ENCODE measurements at regions not wholly inside any gene's neighbourhood (a gene's known extent, or its start where the extent isn't known, plus 50 kb on each side); places are given as distances from the start of the nearest gene placed in this dataset.

DNA sequence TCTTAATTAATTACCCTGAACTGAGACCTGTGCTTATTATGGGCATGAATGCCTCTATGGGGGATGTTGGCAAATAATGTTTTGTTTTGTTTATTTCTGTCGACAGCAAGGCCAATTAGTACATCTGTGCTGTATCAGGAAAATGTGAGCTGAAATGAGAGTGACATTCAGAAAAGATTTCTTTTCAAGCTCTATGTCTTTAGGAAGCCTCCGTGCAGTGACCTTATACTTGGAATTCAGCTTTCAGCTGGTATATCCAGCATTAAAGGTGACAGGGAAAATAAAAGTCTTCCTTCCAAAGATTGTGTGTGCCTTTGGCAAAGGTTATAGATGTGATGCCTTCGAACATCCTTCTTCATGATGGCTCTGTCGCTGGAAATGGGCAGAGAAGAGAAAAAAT, 1061.1 kb downstream of the SORCS3 start:
- Histone ChIP-seq H3K27me3 (ENCODE audit: control insufficient read depth, insufficient read depth, low read length) (no peaks in the 10 kb centered on the region), H3K36me3 (ENCODE audit: control insufficient read depth, insufficient read depth, low read length) (no peaks in the 10 kb centered on the region), H3K4me3 (ENCODE audit: low read depth, low read length) (no peak overlapping the region)
- DNase-seq (ENCODE audit: low read depth), result no peak
- TF ChIP-seq, protein P1, sequence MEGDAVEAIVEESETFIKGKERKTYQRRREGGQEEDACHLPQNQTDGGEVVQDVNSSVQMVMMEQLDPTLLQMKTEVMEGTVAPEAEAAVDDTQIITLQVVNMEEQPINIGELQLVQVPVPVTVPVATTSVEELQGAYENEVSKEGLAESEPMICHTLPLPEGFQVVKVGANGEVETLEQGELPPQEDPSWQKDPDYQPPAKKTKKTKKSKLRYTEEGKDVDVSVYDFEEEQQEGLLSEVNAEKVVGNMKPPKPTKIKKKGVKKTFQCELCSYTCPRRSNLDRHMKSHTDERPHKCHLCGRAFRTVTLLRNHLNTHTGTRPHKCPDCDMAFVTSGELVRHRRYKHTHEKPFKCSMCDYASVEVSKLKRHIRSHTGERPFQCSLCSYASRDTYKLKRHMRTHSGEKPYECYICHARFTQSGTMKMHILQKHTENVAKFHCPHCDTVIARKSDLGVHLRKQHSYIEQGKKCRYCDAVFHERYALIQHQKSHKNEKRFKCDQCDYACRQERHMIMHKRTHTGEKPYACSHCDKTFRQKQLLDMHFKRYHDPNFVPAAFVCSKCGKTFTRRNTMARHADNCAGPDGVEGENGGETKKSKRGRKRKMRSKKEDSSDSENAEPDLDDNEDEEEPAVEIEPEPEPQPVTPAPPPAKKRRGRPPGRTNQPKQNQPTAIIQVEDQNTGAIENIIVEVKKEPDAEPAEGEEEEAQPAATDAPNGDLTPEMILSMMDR (IDR thresholded peaks at IDR 0.05; ENCODE audit: insufficient read depth, low read length, poor library complexity, severe bottlenecking), result no peak

DNA sequence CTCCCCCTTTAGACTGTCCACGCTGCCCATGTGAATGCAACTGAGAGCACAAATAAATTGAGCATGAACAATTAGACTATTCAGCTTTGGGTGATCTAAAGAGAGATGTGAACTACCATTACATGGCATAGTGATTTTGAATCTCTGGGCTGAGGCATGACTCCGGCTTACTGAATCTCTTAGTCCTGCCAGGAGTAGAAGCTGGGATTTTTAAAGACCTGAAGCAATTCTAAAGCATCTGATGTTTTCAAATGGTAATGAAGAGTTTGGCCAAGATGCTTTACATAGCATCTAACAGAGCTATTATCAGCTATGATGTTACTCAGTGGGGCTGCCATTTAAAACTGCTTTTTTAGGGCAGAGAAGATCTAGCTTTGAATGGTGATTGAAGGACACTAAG, 1059.1 kb downstream of the SORCS3 start:
- no peaks in the 10 kb centered on the region for H3K36me3 ChIP-seq (ENCODE audit: control insufficient read depth, insufficient read depth, low read length)
- no peak overlapping the region for H3K4me3 ChIP-seq (ENCODE audit: low read depth, low read length)
- H3K27me3 ChIP-seq (ENCODE audit: control insufficient read depth, insufficient read depth, low read length), result no peaks in the 10 kb centered on the region
- TF ChIP-seq, protein P1 (IDR thresholded peaks at IDR 0.05; ENCODE audit: insufficient read depth, low read length, poor library complexity, severe bottlenecking), result no peak
- no peak for DNase-seq (ENCODE audit: low read depth)

DNA sequence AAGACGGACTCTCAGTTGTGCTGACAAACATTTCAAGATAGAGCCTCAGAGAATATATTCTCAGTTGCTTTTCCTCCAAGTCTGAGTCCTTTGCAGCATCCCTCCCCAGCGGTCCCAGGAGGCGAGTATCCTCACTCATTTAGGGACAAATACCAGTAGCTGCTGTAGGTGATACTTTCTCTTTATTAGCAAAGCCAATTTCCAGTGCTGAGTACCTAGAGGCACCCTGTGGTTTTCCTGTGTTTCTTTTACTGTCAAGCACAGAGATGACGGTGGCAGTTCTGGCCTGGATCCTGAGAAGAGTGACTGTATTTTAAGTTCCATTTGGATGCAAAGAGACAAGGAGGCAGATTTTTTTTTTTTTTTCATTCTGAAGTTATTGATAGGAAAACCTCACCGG, 1058.4 kb downstream of the SORCS3 start:
- H3K36me3 ChIP-seq (ENCODE audit: control insufficient read depth, insufficient read depth, low read length), result no peaks in the 10 kb centered on the region
- no peaks in the 10 kb centered on the region for H3K27me3 ChIP-seq (ENCODE audit: control insufficient read depth, insufficient read depth, low read length)
- TF ChIP-seq, protein P1 (IDR thresholded peaks at IDR 0.05; ENCODE audit: insufficient read depth, low read length, poor library complexity, severe bottlenecking), result no peak
- H3K4me3 ChIP-seq (ENCODE audit: low read depth, low read length), result no peak overlapping the region
- DNase-seq (ENCODE audit: low read depth), result no peak

GRCh38 chr10:105698592-105698991, 1057.5 kb downstream of the SORCS3 start:
- no peak for DNase-seq (ENCODE audit: low read depth)
- H3K27me3 ChIP-seq (ENCODE audit: control insufficient read depth, insufficient read depth, low read length), result no peaks in the 10 kb centered on the region
- TF ChIP-seq, protein P1 (IDR thresholded peaks at IDR 0.05; ENCODE audit: insufficient read depth, low read length, poor library complexity, severe bottlenecking), result no peak
- H3K36me3 ChIP-seq (ENCODE audit: control insufficient read depth, insufficient read depth, low read length), result no peaks in the 10 kb centered on the region
- H3K4me3 ChIP-seq (ENCODE audit: low read depth, low read length), result no peak overlapping the region

DNA sequence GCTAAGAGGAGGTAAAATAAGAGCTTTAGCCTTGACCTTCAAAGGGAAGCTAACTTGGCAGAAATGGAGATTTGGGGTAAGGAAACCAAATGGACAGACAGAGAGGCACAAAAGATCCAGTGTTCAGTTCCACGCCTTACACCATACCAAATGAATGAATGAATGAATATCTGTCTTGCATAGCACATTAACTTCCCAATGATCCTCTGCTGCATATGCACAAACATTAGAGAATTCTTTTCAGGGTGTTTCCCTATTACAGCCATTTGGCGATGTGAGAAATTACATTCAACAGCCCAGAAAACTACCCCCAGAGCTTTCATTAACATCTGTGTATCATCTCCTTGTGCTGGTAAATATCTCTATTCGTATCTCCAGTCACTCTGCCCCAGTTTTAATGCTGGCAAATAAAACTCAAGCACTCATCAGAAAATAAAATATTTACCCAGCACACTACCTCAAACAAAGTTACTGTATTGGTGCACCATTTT, 1056.2 kb downstream of the SORCS3 start:
- H3K27me3 ChIP-seq (ENCODE audit: control insufficient read depth, insufficient read depth, low read length), result no peaks in the 10 kb centered on the region
- no peak overlapping the region for H3K4me3 ChIP-seq (ENCODE audit: low read depth, low read length)
- DNase-seq (ENCODE audit: low read depth), result no peak
- TF ChIP-seq, protein P1 (IDR thresholded peaks at IDR 0.05; ENCODE audit: insufficient read depth, low read length, poor library complexity, severe bottlenecking), result no peak
- H3K36me3 ChIP-seq (ENCODE audit: control insufficient read depth, insufficient read depth, low read length), result no peaks in the 10 kb centered on the region

GRCh38 chr10:105691811-105692210, 1050.7 kb downstream of the SORCS3 start:
- Histone ChIP-seq H3K27me3 (ENCODE audit: control insufficient read depth, insufficient read depth, low read length) (no peaks in the 10 kb centered on the region), H3K36me3 (ENCODE audit: control insufficient read depth, insufficient read depth, low read length) (no peaks in the 10 kb centered on the region), H3K4me3 (ENCODE audit: low read depth, low read length) (no peak overlapping the region)
- DNase-seq (ENCODE audit: low read depth), result no peak
- TF ChIP-seq, protein P1 (IDR thresholded peaks at IDR 0.05; ENCODE audit: insufficient read depth, low read length, poor library complexity, severe bottlenecking), result peak; percentile 61
